ENCODE measurements at regions not wholly inside any gene's neighbourhood (a gene's known extent, or its start where the extent isn't known, plus 50 kb on each side); places are given as distances from the start of the nearest gene placed in this dataset.

- TF ChIP-seq, protein P1, sequence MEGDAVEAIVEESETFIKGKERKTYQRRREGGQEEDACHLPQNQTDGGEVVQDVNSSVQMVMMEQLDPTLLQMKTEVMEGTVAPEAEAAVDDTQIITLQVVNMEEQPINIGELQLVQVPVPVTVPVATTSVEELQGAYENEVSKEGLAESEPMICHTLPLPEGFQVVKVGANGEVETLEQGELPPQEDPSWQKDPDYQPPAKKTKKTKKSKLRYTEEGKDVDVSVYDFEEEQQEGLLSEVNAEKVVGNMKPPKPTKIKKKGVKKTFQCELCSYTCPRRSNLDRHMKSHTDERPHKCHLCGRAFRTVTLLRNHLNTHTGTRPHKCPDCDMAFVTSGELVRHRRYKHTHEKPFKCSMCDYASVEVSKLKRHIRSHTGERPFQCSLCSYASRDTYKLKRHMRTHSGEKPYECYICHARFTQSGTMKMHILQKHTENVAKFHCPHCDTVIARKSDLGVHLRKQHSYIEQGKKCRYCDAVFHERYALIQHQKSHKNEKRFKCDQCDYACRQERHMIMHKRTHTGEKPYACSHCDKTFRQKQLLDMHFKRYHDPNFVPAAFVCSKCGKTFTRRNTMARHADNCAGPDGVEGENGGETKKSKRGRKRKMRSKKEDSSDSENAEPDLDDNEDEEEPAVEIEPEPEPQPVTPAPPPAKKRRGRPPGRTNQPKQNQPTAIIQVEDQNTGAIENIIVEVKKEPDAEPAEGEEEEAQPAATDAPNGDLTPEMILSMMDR (IDR thresholded peaks at IDR 0.05): no peak
- TF ChIP-seq POLR2A (IDR thresholded peaks at IDR 0.05): no peak
These were observed 538.3 kb upstream of the PKN2 start for GRCh38 chr1:88145752-88146151.

Measured in lower leg skin (tissue), 3 donors.